IMR-90 (cell line): ENCODE measurements at regions not wholly inside any gene's neighbourhood (a gene's known extent, or its start where the extent isn't known, plus 50 kb on each side); places are given as distances from the start of the nearest gene placed in this dataset.

Experiments used
- ATAC-seq: fragments of 200-7000 bp; cut with Tn5 transposase; 2 replicates; pipeline ENCODE4 v1.9.1; 2020; ENCODE audit warnings: low read depth, mild to moderate bottlenecking, moderate library complexity
- BruUV-seq: library from RNA; stranded (reverse); fragments of 400-500 nt; replicated peaks from 2 replicates; lab custom pipeline; 2021; lab: Mats Ljungman, UMichigan
- CTCF ChIA-PET: fragments of 300-600 bp; formaldehyde crosslinking; extraction: SDS; loops from one replicate; lab custom pipeline; 2021; ENCODE audit warnings: antibody characterized with exemption; lab: Yijun Ruan, JAX
- POLR2A ChIA-PET: fragments of 300-600 bp; sonication (Branson Sonifier 250); formaldehyde crosslinking; loops from one replicate; lab custom pipeline; 2022; ENCODE audit warnings: antibody characterized with exemption; ENCODE audit not compliant: unreplicated experiment; lab: Charles Lee
- DNase-seq: peaks from one replicate; pipeline ENCODE4 v3.0.0; 2013
- H2AFZ ChIP-seq: replicated peaks from 2 replicates; pipeline ENCODE3; 2013; ENCODE audit warnings: low read length, mild to moderate bottlenecking; ENCODE audit not compliant: poor library complexity
- H2AK5ac ChIP-seq: 2 replicates; pipeline ENCODE4 v1.6.1; 2013; ENCODE audit warnings: low read depth, low read length, inconsistent platforms
- H2AK9ac ChIP-seq: replicated peaks from 2 replicates; pipeline ENCODE3; 2013; ENCODE audit warnings: mild to moderate bottlenecking, low read depth, low read length, moderate library complexity; ENCODE audit not compliant: poor library complexity
- H2BK120ac ChIP-seq: 2 replicates; pipeline ENCODE4 v1.6.1; 2013; ENCODE audit warnings: low read depth, low read length, inconsistent platforms
- H2BK15ac ChIP-seq: 3 replicates; pipeline ENCODE4 v1.6.1; 2013; ENCODE audit warnings: low read depth, low read length, inconsistent platforms
- H2BK20ac ChIP-seq: 2 replicates; pipeline ENCODE4 v1.6.1; 2013; ENCODE audit warnings: low read depth, mild to moderate bottlenecking, inconsistent platforms, low read length, moderate library complexity
- H2BK5ac ChIP-seq: 2 replicates; pipeline ENCODE4 v1.6.1; 2013; ENCODE audit warnings: mild to moderate bottlenecking, low read depth, low read length, inconsistent platforms; ENCODE audit not compliant: poor library complexity, severe bottlenecking
- H3K14ac ChIP-seq: replicated peaks from 2 replicates; pipeline ENCODE4 v1.6.1; 2013; ENCODE audit warnings: low read depth, low read length, inconsistent platforms
- H3K18ac ChIP-seq: 2 replicates; pipeline ENCODE4 v1.6.1; 2013; ENCODE audit warnings: low read depth, low read length, control low read depth
- H3K23ac ChIP-seq: 2 replicates; pipeline ENCODE4 v1.6.1; 2013; ENCODE audit warnings: low read depth, low read length, inconsistent platforms
- H3K27ac ChIP-seq: 2 replicates; pipeline ENCODE4 v1.5.1; 2013; ENCODE audit warnings: mild to moderate bottlenecking, control low read depth, low read length; ENCODE audit not compliant: insufficient read depth
- H3K27me3 ChIP-seq: 2 replicates; pipeline ENCODE4 v1.6.1; 2013; ENCODE audit warnings: low read length; ENCODE audit not compliant: control insufficient read depth, insufficient read depth
- H3K36me3 ChIP-seq: 2 replicates; pipeline ENCODE4 v1.6.1; 2013; ENCODE audit warnings: low read length, mixed read lengths; ENCODE audit not compliant: control insufficient read depth, insufficient read depth
- H3K4ac ChIP-seq: 2 replicates; pipeline ENCODE4 v1.6.1; 2013; ENCODE audit warnings: low read depth, low read length, inconsistent platforms
- H3K4me1 ChIP-seq: 2 replicates; pipeline ENCODE4 v1.6.1; 2013; ENCODE audit warnings: low read length, mixed read lengths; ENCODE audit not compliant: control insufficient read depth, insufficient read depth
- H3K4me2 ChIP-seq: 2 replicates; pipeline ENCODE4 v1.6.1; 2013; ENCODE audit warnings: low read depth, mild to moderate bottlenecking, control low read depth, low read length, moderate library complexity
- H3K4me3 ChIP-seq: 2 replicates; pipeline ENCODE4 v1.5.1; 2013; ENCODE audit warnings: low read depth, mild to moderate bottlenecking, control low read depth, low read length, moderate library complexity; ENCODE audit not compliant: insufficient read depth
- H3K56ac ChIP-seq: 2 replicates; pipeline ENCODE4 v1.6.1; 2013; ENCODE audit warnings: low read length, inconsistent platforms; ENCODE audit not compliant: insufficient read depth; ENCODE audit errors: extremely low read depth
- H3K79me1 ChIP-seq, 2 experiments: 2 replicates each; pipeline ENCODE4 v1.6.1; 2013; ENCODE audit warnings: low read length in 2 of 2, inconsistent platforms in 1 of 2, low read depth in 1 of 2
- H3K9ac ChIP-seq: 2 replicates; pipeline ENCODE4 v1.6.1; 2013; ENCODE audit warnings: low read depth, low read length, control low read depth
- H3K9me1 ChIP-seq: 2 replicates; pipeline ENCODE4 v1.6.1; 2013; ENCODE audit warnings: low read length, inconsistent platforms; ENCODE audit not compliant: insufficient read depth
- H3K9me3 ChIP-seq: 2 replicates; pipeline ENCODE4 v1.6.1; 2013; ENCODE audit warnings: low read length; ENCODE audit not compliant: control insufficient read depth, insufficient read depth
- H4K20me1 ChIP-seq: 2 replicates; pipeline ENCODE4 v1.6.1; 2013; ENCODE audit warnings: low read length, inconsistent platforms; ENCODE audit not compliant: insufficient read depth
- H4K5ac ChIP-seq: 2 replicates; pipeline ENCODE4 v1.6.1; 2013; ENCODE audit warnings: mild to moderate bottlenecking, low read depth, low read length, control low read depth
- H4K8ac ChIP-seq, 2 experiments: 2 replicates each; pipeline ENCODE4 v1.6.1; 2013; ENCODE audit warnings: low read depth in 2 of 2, low read length in 2 of 2, control low read depth in 1 of 2, inconsistent platforms in 1 of 2
- H4K91ac ChIP-seq: 2 replicates; pipeline ENCODE4 v1.6.1; 2013; ENCODE audit warnings: low read depth, low read length, inconsistent platforms; ENCODE audit not compliant: insufficient read depth
- CEBPB ChIP-seq: IDR thresholded peaks from 2 replicates; pipeline ENCODE4 v1.6.1; 2012; ENCODE audit warnings: low read depth, low read length, improper control_type of control experiment
- MAFK ChIP-seq: IDR thresholded peaks from 2 replicates; pipeline ENCODE4 v1.6.1; 2012; ENCODE audit warnings: low read depth, low read length, improper control_type of control experiment
- NFE2L2 ChIP-seq: fragments of 150-350 bp; IDR thresholded peaks from 2 replicates; pipeline ENCODE4 v1.6.1; 2016; ENCODE audit warnings: low read depth, mild to moderate bottlenecking, low read length
- RFX5 ChIP-seq: IDR thresholded peaks from 2 replicates; pipeline ENCODE4 v1.8.0; 2012; ENCODE audit warnings: low read depth, mild to moderate bottlenecking, low read length, moderate library complexity
- USF2 ChIP-seq: fragments of 150-350 bp; IDR thresholded peaks from 2 replicates; pipeline ENCODE4 v1.6.1; 2017; ENCODE audit warnings: mild to moderate bottlenecking, antibody characterized with exemption, low read length, low read depth
- WGBS, 2 experiments: methylation state at CpG; one replicate each; pipeline versions ENCODE4 v1.1.5 to v1.1.7; 2013; ENCODE audit warnings: missing lambda C conversion rate in 2 of 2; ENCODE audit not compliant: insufficient read length in 1 of 2; ENCODE audit errors: extremely low coverage in 2 of 2; 5-methylcytosine and 5-hydroxymethylcytosine counted together
- dilution Hi-C: fragments of 300-500 bp; cut with HindIII; formaldehyde crosslinking; loops from one replicate; pipeline ENCODE4 v1.14.3; 2018; ENCODE audit warnings: low sequenced_read_pairs; ENCODE audit not compliant: unreplicated experiment
- in situ Hi-C: fragments of 300-500 bp; cut with MboI; formaldehyde crosslinking; loops from 3 replicates; pipeline ENCODE4 v1.14.3; 2019; ENCODE audit warnings: low sequenced_read_pairs, inconsistent platforms, mixed read lengths
- intact Hi-C: fragments of 100-400 bp; cut with micrococcal nuclease; formaldehyde crosslinking; loops from 2 replicates; pipeline ENCODE4 v1.10.0; 2022

DNA sequence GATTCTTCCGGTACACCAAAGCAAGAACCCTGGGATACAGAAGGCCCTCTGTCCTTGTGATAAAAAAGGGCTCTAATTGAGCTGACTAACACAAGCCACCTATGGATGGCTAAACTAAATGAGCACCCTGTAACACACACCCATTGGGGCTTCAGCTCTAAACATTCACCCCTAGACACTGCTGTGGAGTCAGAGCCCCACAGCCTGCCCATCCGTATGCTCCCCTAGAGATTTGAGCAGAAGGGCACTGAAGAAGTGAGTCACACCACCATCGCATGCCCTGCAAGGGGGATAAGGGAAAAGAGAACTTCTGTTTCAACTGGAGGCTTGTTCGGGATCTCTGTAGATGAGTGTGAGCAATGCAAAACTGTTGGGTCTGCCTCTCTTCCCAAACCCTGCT is 545.2 kb downstream of the KCTD8 start:
- no CpG with 5 or more reads among the region's 4 CpGs for WGBS, 2 experiments

More for the DNA sequence above, 545.2 kb downstream of the KCTD8 start:
- H3K36me3 ChIP-seq, result no peaks in the 10 kb centered on the region
- H3K56ac ChIP-seq, result no peak overlapping the region
- H2AK5ac ChIP-seq, result no peak overlapping the region
- no peak overlapping the region for H4K91ac ChIP-seq
- H2BK120ac ChIP-seq, result no peak overlapping the region
- H3K27me3 ChIP-seq, result no peaks in the 10 kb centered on the region
- no peak overlapping the region for H2AFZ ChIP-seq
- no peak overlapping the region for H2BK15ac ChIP-seq
- H2BK20ac ChIP-seq, result no peak overlapping the region
- no peak overlapping the region for H2AK9ac ChIP-seq
- H4K5ac ChIP-seq, result no peak overlapping the region
- H3K9me1 ChIP-seq, result no peaks in the 10 kb centered on the region
- H3K9me3 ChIP-seq, result peaks cover 15% of the 10 kb centered on the region
- no peak overlapping the region for H2BK5ac ChIP-seq
- H3K27ac ChIP-seq, result no peak overlapping the region
- H3K4me3 ChIP-seq, result no peak overlapping the region
- no peak for DNase-seq
- intact Hi-C loops (no loop called here), in situ Hi-C loops (no loop called here), dilution Hi-C loops (no loop called here)
- CTCF ChIA-PET, result no interaction called here
- H3K4me1 ChIP-seq, result no peaks in the 10 kb centered on the region
- H4K8ac ChIP-seq, result no peak overlapping the region
- no peak overlapping the region for H3K4me2 ChIP-seq
- H3K14ac ChIP-seq, result no peak overlapping the region
- POLR2A ChIA-PET, result no interaction called here
- no peak for ATAC-seq
- no peak overlapping the region for H3K4ac ChIP-seq
- H3K79me1 ChIP-seq, result no peaks in the 10 kb centered on the region
- TF ChIP-seq MAFK (no peak), USF2 (no peak), NFE2L2 (no peak), CEBPB (no peak), RFX5 (no peak)
- no peak overlapping the region for H3K23ac ChIP-seq
- H4K20me1 ChIP-seq, result no peaks in the 10 kb centered on the region
- no peak overlapping the region for H3K9ac ChIP-seq
- no TSS peak for BruUV-seq
- H3K18ac ChIP-seq, result no peak overlapping the region
